OCI-M1 (cell line): ENCODE measurements at regions not wholly inside any gene's neighbourhood (a gene's known extent, or its start where the extent isn't known, plus 50 kb on each side); places are given as distances from the start of the nearest gene placed in this dataset.

Experiments used
- DNase-seq: peaks from one replicate; lab custom pipeline; 2025; lab: John Stamatoyannopoulos, UW

DNA sequence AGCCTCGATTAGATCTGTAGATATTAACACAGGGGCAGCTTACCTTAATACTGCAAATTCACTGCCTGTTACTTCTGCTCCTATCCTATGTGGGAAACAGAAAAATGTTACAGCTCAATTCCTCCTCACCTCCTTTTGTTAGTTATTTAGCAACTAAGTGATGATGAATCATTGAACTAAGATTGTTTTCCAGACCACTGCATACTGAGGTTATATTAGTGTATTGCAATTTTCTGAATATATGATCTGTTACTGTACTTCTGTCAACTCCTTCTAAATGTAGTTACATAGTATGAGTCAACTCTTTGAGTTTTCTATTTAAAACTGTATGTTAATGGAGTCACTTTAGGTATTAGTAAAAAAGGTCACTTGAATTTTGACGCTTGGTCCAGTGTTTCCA, 331.5 kb upstream of the SLCO3A1 start:
- no peak for DNase-seq

DNA sequence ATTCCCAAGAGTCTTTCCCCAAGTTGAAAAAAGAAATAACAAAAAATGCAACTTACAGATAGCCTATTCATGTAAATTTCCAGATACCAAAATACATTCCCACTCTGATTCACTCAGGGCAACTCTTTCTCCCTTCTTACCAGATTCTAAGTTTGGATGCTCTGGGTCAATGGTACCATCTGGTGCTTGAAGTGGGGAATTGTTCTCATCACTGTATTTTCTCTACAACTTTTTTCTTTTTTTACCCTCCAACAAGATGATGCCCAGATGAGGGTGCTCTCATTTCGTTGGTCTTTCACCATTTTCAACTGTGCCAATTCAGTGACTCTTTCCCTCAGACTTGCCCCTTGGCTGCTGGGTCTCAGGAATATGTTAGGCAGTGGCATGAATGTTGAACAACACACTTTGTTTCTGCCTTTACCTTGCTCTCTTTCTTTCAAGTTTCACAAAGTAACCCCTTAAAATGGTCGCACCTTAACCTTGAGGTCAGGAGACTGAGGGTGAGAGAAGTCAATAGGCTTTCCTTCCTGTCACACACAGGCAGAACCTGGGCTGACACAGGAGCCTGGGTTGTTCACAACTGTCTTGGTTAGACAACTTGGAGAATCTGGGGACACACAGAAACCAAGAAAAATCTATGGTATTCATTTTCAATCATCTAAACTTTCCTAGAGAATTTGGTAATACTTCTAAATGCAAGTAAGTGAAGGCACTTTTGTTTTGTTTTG, 330.7 kb upstream of the SLCO3A1 start:
- DNase-seq: peak; percentile 59

DNA sequence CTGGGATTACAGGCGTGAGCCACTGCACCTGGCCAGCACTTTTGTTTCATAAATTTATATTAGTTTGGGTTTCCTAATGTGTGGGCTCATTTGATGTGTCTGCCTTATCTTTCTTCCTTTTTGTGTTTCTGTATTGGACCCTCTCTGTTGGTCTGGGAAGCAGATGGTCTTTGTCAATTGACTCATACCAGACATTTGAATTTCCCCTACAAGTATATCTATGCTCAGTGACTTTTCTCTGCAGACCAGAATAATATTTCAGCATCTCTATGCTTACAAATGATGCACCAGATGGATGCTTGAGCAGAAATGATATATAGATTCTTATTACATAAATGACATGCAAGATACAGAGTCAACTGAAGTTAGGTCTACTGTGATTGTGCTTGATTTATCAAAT, 329.9 kb upstream of the SLCO3A1 start:
- no peak for DNase-seq

DNA sequence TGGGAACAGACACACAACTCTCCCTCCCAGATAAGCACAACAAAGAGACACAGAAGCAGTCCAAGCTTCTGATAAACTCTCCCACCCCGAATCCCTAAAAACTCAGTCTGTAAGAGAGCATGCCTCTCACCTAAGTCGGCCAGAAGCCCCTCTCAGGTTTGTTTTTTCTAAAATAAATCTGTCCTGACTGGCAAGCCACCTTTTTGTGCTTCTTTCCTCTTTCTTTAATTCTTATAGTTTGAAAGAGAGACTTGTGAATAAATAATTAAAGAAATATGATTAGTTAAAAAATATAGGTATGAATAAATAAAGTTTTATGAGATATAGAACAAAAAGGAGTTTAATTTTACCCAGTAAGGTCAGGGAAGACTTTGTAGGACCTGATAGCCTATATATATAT, 329.0 kb upstream of the SLCO3A1 start:
- DNase-seq: no peak

DNA sequence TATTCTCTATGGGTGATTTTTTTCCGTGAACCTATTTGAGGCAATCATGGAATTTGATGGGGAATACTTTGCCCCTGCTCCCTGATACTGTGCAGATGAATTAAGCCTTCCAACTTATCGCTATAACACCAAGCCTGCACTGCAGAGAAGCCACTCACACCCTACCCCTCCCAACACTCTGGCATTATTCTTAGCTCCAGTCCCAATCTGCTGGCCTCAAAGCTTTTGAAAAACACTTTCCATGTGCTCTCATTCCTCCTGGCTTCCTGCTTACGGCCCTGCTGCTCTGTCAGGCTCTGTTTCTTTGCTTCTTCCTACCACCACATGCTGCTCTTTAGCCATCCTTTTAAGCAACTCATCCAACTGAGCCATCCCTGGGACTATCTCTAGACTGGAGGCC, 327.8 kb upstream of the SLCO3A1 start:
- no peak for DNase-seq

DNA sequence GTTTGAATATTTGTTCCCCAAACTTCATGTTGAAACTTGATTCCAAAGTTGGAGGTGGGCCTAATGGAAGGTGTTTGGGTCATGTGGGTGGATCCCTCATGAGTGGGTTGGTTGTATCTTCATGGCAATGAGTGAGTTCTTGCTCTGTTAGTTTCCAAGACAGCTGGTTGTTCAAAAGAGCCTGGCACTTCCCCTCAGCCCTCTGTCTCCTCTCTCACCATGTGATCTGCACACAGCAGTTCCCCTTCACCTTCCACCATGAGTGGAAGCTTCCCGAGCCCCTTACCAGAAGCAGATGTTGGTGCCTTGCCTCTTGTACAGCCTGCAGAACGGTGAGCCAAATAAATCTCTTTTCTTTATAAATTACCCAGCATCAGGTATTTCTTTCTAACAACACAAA, 327.1 kb upstream of the SLCO3A1 start:
- no peak for DNase-seq

DNA sequence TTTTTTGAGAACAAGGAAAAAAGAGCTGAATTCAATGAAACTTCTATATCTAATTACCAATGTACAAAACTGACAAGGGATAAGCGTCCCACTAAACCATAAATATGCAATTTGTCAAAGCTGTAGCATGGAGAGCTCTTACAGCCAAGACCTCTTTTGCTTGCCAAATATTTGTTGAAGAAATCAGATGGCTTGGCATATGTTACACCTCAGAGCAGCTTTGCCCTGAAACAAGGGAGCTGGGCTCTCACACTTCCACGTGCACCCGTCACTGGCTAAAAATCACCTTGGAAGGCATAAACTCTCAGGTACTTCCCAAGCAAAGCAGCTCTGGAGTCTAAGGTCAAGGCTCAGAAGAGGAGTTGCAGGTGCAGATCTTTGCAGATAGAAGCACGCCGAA, 324.7 kb upstream of the SLCO3A1 start:
- no peak for DNase-seq

DNA sequence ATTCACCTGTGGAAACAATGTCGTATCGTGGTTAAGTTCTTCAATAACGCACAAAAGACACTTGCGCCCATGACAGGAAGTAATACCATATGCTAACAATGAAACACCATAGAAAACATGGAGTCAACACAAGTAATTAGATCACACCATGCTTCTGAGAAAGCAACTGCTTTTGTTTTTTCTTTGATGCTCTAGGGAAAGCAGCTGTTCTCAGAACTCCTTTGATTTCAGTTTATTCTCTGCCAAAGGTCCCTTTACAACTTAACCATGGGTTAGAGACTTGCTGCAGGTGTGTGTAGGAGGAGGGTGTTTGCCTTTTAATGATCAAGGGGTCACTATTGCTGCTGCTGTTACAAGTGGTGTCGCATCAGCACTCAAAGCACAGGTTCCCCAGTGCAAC, 324.0 kb upstream of the SLCO3A1 start:
- DNase-seq: no peak

DNA sequence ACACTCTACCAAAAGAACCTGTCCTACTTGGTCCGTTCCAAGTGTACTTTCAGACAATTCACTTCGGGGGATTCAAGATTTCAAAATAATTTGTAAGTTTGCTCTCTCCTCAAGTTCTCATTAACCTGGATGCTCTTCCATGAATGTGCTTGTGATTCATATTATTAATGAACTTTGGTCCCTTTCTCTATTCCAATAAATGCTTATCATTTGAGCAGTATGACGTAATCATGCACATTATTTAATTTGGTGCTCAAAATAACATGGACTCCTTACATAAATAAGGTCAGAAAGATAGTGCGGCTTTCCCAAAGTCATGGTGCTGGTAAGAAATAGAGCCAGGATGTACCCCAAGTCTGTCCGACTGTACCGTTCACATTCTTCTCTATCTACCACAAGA, 323.2 kb upstream of the SLCO3A1 start:
- no peak for DNase-seq

DNA sequence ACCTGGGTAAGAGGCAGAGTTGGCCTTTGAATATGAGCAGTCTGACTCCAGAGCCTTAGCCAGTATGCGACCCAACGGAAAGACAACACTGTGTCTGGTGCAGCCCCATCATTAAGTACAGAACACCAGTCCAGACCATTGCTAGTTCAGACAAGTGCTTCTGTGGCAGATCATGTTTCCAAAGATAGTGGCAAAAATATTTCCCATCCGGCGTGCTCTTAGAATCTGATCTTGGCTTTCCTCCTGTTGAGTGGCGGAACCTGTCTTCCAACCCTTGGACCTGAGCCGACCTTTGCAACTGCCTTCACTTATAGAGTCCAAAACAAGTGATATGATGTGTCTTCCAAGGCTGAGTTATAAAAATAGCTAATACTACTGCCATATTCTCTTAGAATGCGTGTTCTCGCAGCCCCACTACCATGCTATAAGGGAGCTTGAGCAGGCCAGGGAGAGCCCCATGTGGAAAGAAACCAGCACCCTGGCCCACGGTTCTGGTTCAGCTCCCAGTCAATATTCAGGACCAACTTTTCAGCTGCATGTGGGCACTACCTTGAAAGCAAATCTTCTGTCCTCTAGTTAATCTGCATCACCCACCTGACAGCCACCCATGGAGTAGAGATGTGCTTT, 322.4 kb upstream of the SLCO3A1 start:
- DNase-seq: no peak

DNA sequence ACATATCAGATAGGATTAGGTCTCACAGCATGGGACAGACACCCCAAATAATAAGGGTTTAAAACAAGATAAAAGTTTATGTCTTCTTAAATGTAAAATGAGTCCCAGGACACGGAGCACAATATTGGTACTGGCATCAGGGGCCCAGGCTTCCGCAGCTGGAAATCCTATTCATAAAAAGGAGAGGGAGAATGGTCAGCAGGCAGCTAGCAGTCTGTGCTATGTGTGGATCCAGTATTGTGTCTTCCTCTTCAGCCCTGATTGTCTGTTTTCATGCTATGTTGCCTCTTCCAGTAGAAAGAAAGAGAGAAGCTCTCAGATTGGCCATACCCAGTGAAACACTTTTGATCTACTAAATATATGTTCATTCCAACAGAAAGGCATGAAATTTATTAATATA, 319.3 kb upstream of the SLCO3A1 start:
- no peak for DNase-seq

DNA sequence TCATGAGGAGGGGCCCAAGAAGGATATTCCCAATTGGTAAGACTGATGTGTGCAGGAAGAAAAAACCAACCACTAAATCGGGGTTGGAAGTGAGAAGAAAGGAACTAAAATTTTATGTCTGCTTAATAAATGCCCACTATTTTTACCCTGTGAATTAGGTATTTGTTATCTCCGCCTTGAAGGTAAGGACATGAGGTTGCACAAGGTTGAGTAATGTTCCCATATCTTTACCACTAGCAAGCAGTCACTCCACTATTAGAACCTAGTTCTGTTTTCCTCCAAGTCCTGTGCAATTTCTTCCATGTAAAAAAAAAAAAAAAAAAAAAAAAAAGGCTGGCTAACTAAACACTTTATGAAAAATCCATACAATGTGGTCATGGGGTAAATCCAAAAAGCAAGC, 318.5 kb upstream of the SLCO3A1 start:
- no peak for DNase-seq

DNA sequence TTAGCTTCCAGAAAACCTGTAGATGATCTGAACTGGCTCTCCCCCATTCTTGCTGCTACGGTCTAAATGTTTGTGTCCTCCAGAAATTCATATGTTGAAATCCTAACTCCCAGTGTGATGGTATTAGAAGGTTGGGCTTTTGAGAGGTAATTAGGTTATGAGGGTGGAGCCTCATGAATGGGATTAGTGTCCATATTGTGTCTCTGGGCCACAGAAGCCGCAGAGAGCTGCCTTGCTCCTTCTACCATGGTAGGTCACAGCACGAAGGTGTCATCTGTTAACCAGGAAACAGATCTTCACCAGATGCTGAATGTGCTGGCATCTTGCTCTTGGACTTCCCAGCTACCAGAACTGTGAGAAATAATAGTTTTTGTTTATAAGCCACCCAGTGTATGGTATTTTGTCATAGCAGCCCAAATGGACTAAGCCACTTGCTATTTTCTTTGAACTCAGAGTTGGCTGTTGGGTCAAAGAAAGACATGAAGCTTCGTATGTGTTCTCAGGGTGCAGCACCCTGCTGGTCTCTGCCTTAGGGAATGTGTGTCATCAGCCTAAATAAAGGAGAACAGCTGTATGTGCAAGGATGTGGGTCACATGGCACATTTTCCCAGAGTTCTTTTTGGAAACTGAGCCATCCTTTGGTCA, 317.5 kb upstream of the SLCO3A1 start:
- no peak for DNase-seq

DNA sequence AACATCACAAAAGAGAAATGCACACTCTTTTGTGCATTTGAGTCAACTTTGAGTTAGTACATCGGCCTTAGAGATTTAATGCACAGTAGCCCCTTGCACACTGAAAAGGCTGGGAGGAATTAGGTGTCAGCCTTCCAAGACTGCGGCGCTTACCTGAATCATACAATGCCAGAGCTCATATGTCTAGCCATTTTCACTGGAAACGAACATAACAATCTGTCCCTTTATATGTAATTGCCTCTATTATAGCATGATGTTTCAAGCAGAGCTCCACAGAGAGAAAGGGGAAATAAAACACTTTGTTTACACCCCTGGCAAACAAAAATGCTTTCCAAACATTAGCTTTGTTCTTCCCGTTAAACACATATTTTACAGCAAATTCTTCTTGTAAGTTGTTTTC, 315.7 kb upstream of the SLCO3A1 start:
- no peak for DNase-seq

DNA sequence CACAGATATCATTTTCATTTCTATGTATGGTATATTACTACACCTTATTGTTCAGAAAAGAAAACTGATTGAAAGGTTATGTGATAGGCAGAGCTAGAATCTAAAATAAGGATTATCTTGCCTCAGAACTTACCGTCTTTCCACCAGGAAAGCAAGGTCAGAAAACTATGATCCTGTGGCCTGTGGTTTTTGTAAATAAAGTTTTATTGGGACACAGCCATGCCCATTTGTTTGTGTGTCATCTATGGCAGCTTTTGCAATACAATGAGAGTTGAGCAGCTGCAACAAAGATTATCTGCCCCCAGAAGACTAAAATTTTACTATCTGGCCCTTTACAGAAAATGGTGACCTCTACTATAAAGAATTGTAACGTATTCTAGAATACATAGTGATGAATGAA, 314.7 kb upstream of the SLCO3A1 start:
- DNase-seq: no peak

DNA sequence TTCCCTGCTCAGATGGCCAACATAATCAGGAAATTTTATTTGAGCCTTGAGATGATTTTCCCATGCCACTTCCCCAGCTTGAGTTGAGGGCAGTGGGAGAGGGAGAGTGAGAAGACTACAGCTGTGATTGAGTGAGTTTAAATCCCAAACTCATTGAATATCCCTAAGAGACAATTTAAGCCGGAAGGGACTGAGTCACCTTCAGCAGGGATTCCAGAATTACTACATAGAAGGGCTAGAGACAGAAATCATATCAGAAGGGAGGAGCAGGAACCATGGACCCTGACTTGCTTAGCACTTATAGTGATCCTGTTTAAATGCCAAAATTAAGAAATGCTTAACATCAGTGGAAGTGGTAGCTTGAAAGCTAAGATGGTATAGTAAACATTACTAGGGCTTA, 312.2 kb upstream of the SLCO3A1 start:
- no peak for DNase-seq

DNA sequence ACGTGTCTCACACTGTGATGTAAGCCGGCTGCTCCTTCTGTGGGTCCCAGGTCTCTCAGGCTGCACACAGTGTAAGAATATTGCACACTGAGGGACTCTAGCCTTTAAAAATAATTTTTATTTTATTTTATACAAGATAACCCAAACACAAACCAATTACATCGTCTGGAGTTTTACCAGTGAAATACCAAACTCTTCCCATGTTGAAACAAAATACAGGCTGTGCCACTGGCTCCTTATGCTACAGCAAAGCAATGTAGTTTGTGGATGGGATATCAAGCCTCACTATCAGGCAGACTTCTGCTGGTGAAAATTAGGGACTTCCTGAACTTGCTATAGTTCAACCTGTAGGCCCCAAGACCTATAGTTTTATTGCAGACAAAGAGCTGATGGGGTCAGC, 311.3 kb upstream of the SLCO3A1 start:
- DNase-seq: no peak

DNA sequence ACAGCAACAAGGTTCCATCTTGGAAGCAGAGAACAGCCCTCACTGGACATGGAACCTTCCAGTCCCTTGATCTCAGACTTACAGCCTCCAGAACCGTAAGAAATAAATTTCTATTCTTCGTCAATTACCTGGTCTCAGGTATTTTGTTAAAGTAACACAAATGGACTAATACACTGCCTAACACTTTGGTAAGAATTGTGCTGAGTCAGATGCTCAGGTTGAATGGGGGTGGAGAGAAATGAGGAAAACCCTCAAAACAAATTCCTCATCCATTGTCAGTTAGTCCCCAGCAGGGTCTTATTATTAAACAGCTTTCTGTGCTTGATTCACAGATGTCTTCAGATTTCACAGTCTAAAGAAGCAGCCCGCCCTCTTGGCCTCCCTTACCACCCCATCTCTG, 306.2 kb upstream of the SLCO3A1 start:
- no peak for DNase-seq

DNA sequence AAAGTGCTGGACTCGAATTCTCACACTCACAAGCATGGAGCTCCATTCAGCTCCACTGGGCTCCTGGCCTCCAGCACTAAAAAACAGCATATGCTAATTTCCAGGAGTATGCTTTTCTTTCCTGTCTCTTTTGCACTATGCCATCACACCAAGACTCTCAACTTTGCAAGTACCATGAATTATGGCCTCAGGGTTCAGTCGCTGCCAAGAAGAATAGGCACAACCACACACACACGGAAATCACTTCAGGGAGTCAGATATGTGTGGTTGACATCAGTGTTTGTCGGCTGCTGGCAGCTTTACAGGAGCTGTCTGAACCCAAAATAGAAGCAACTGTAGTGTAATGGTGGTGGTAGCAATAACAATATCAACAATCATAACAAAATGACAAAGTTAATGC, 305.0 kb upstream of the SLCO3A1 start:
- DNase-seq: no peak

DNA sequence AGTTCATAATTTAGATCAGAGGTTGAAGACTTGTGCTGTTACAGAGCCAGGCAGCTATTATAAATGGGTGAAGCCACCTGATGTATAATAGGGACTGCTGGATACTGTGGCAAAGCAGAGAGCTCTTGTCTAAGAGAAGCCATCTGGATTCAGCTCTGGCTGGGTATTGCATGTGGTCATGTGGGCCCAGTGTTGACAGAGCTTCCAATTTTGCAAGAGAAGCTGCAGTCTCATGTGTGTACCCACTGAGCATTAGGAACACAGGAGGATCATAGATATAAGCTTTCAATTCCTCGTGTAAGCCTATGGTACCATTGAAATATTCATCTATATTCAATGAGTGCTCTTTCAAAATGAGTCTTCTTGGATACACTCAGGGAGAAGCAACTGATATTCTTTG, 303.9 kb upstream of the SLCO3A1 start:
- no peak for DNase-seq

DNA sequence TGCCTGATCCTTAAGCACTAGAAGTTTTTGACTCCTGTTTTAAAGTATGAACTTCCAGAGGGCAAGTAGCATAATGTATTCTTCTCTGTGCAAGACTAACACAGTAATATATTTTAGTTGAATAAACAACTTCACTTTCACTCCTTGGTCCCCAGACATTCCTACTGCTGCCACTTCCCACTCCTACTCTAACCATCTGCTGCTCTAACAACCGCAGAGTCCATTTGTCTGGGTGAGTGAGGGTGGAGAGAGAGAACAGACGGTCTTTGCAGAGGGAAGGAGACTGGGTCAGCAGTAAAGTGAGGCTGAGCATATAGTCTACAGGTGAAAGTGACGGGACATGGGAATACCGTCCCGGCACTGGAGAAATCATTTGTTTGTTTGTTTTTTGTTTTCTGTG, 301.0 kb upstream of the SLCO3A1 start:
- DNase-seq: no peak

DNA sequence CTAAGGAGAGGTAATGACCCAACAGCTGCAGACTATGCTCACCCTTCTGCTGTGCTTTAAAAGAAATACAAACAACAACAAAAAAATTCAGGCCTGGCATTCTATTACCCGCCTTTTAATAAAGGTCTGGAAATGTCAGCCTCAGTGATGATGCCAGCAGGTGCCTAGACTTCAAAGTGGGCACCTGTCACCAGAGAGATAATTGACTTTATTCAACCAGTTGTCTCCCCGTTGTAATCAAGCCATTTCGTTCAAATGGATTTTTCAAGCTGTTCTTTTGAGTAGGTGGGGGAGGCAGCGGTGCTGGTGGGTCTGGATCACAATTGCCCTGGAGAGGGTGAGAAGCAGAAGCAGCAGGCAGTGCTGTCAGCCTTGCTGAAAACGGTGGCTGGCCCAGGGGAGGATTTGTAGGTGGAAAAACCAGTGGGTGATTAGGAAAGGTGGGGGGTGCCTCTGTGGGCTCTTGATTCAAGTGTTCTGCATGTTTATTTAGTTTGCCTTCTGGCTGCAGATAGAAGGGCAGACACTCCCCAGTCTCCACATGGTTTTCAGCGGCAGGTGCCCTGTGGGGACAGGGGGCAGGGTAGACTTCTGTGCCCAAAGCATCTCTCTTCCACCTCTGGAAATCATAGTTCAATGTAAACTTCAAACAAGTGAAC, 300.2 kb upstream of the SLCO3A1 start:
- no peak for DNase-seq

DNA sequence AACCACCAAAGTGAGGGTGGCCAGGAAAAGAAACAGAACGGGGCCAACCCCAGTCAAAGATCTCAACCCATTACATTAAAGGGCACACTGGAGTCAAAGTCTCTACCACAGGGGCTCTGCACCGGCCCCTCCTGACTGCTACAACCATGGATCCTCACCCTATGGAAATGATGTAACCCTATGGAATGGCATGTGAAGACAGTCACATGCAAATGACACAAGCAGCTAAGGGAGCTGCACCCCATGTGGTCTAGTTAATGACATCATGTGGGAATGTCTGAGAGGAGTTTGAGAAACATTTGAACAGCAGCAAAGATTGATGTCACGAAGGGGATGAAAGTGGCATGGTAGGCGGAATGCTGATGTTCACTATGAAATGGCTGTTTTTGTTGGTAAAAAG, 298.2 kb upstream of the SLCO3A1 start:
- no peak for DNase-seq
